ENCODE measurements at regions not wholly inside any gene's neighbourhood (a gene's known extent, or its start where the extent isn't known, plus 50 kb on each side); places are given as distances from the start of the nearest gene placed in this dataset.

- Histone ChIP-seq H3K4me1 (replicated peaks in 1 of 2; ENCODE audit: control insufficient read depth in 2 of 2, insufficient read depth in 2 of 2, low read length in 2 of 2) (no peaks in the 10 kb centered on the region), H4K20me1 (replicated peaks; ENCODE audit: control insufficient read depth, insufficient read depth, low read length) (no peaks in the 10 kb centered on the region), H3K4me2 (ENCODE audit: insufficient read depth, low read length) (no peak overlapping the region), H3K4me3 (no peak overlapping the region), H3K79me2 (ENCODE audit: control insufficient read depth, insufficient read depth, low read length) (no peaks in the 10 kb centered on the region), H3K27me3 (ENCODE audit: control insufficient read depth in 2 of 2, insufficient read depth in 2 of 2, low read length in 2 of 2) (no peaks in the 10 kb centered on the region), H3K36me3 (ENCODE audit: control insufficient read depth, insufficient read depth, low read length) (no peaks in the 10 kb centered on the region), H3K9me3 (replicated peaks; ENCODE audit: control insufficient read depth, insufficient read depth, low read depth, low read length) (no peaks in the 10 kb centered on the region; the same call in 1 of the 2 replicates), H2AFZ (ENCODE audit: low read depth, low read length) (no peak overlapping the region), H3K9ac (ENCODE audit: insufficient read depth in 1 of 2, low read depth in 2 of 2, low read length in 2 of 2) (no peak overlapping the region), H3K27ac (ENCODE audit: extremely low read depth, low read depth, low read length) (no peak overlapping the region), H3K9me1 (ENCODE audit: control insufficient read depth, insufficient read depth, low read length) (no peaks in the 10 kb centered on the region)
- ATAC-seq, result no peak
- POLR2A ChIA-PET, result no interaction called here
- DNase-seq (ENCODE audit: extremely low read depth in 1 of 4, low spot score in 3 of 4), result no peak
- TF ChIP-seq EZH2 (IDR thresholded peaks at IDR 0.05; ENCODE audit: borderline replicate concordance, low read depth, low read length) (no peak), SIX5 (IDR thresholded peaks at IDR 0.05; ENCODE audit: borderline replicate concordance in 1 of 2, insufficient read depth in 1 of 2, low read depth in 1 of 2, low read length in 2 of 2) (no peak), ETS2 (tag; IDR thresholded peaks at IDR 0.05; ENCODE audit: borderline replicate concordance, poor library complexity, severe bottlenecking) (no peak), NCOA2 (IDR thresholded peaks at IDR 0.05; ENCODE audit: partially characterized antibody in 2 of 2) (no peak), ELF1 (tag; IDR thresholded peaks at IDR 0.05) (no peak), PREB (CRISPR knock-in tag; IDR thresholded peaks at IDR 0.05) (no peak), FOS (IDR thresholded peaks at IDR 0.05; ENCODE audit: extremely low read depth, insufficient read length) (no peak), GMEB1 (CRISPR knock-in tag; IDR thresholded peaks at IDR 0.05) (no peak), RBM14 (IDR thresholded peaks at IDR 0.05; ENCODE audit: borderline replicate concordance, insufficient read depth, low read depth, low read length) (no peak), KDM2B (CRISPR knock-in tag; IDR thresholded peaks at IDR 0.05) (no peak), SNIP1 (IDR thresholded peaks at IDR 0.05; ENCODE audit: low read depth) (no peak), RBM39 (optimal IDR thresholded peaks at IDR 0.05; ENCODE audit: low read depth, low read length) (no peak), PHTF2 (CRISPR knock-in tag; IDR thresholded peaks at IDR 0.05) (no peak)
- no TSS peak for BruUV-seq (replicated peaks)
- FAIRE-seq, result no peak
- in situ Hi-C loops (cut with MboI), result no loop called here
- CTCF ChIA-PET (ENCODE audit: low intra/inter-chr PET ratio), result no interaction called here
- 0% methylated on average over 6 of the region's 6 CpGs for WGBS (ENCODE audit: insufficient coverage, low coverage, missing lambda C conversion rate)
- intact Hi-C loops (cut with micrococcal nuclease), result no loop called here
Measured at GRCh38 chr4:131447883-131448282, 1701.2 kb upstream of the PCDH10 start.
